ENCODE measurements at regions not wholly inside any gene's neighbourhood (a gene's known extent, or its start where the extent isn't known, plus 50 kb on each side); places are given as distances from the start of the nearest gene placed in this dataset.

GRCh38 chr5:125012727-125013451, 266.4 kb upstream of the ZNF608 start:
- no peak for DNase-seq

- DNase-seq, result no peak
Measured at GRCh38 chr5:125014202-125014601, 267.8 kb upstream of the ZNF608 start.

GRCh38 chr5:125017796-125018195, 271.4 kb upstream of the ZNF608 start:
- no peak for DNase-seq

GRCh38 chr5:125023673-125024072, 277.2 kb upstream of the ZNF608 start:
- DNase-seq, result no peak

- no peak for DNase-seq
Measured at GRCh38 chr5:125026867-125027731, 280.7 kb upstream of the ZNF608 start.

- no peak for DNase-seq
Measured at GRCh38 chr5:125032286-125032685, 285.8 kb upstream of the ZNF608 start.

- no peak for DNase-seq
Measured at GRCh38 chr5:125033602-125034001, 287.2 kb upstream of the ZNF608 start.

- no peak for DNase-seq
Measured at GRCh38 chr5:125034331-125034730, 287.9 kb upstream of the ZNF608 start.

GRCh38 chr5:125036494-125036893, 290.1 kb upstream of the ZNF608 start:
- no peak for DNase-seq

GRCh38 chr5:125037020-125037419, 290.6 kb upstream of the ZNF608 start:
- DNase-seq, result no peak

- DNase-seq, result no peak
Measured at GRCh38 chr5:125037530-125037929, 291.1 kb upstream of the ZNF608 start.

GRCh38 chr5:125038477-125038876, 292.0 kb upstream of the ZNF608 start:
- no peak for DNase-seq

GRCh38 chr5:125041798-125042197, 295.4 kb upstream of the ZNF608 start:
- no peak for DNase-seq

GRCh38 chr5:125042261-125042890, 295.9 kb upstream of the ZNF608 start:
- no peak for DNase-seq

- DNase-seq, result no peak
Measured at GRCh38 chr5:125043781-125044391, 297.4 kb upstream of the ZNF608 start.

GRCh38 chr5:125044491-125045282, 298.2 kb upstream of the ZNF608 start:
- DNase-seq, result no peak

GRCh38 chr5:125045646-125046045, 299.2 kb upstream of the ZNF608 start:
- DNase-seq, result no peak

GRCh38 chr5:125046838-125047237, 300.4 kb upstream of the ZNF608 start:
- DNase-seq, result no peak

GRCh38 chr5:125047871-125048270, 301.4 kb upstream of the ZNF608 start:
- no peak for DNase-seq

GRCh38 chr5:125049721-125050702, 303.6 kb upstream of the ZNF608 start:
- DNase-seq, result no peak

GRCh38 chr5:125050926-125051325, 304.5 kb upstream of the ZNF608 start:
- DNase-seq, result no peak

Data from SW 1271 (cell line).